ENCODE measurements at regions not wholly inside any gene's neighbourhood (a gene's known extent, or its start where the extent isn't known, plus 50 kb on each side); places are given as distances from the start of the nearest gene placed in this dataset.

GRCh38 chr21:21673959-21674358 lies 675.8 kb downstream of the NCAM2 start:
- ChIA-PET POLR2A (no interaction called here), CTCF (no interaction called here)
- DNase-seq = no peak
- WGBS (ENCODE audit: low lambda C conversion rate) = 19% methylated on average over 1 of the region's 1 CpG
- no peaks in the 10 kb centered on the region for H3K9me3 ChIP-seq
- no peak overlapping the region for H3K4me2 ChIP-seq
- H3K9me2 ChIP-seq = no peaks in the 10 kb centered on the region
- H3K36me3 ChIP-seq (replicated peaks in 1 of 2; ENCODE audit: control insufficient read depth in 1 of 2, insufficient read depth in 2 of 2, low read length in 1 of 2) = no peaks in the 10 kb centered on the region
- no peaks in the 10 kb centered on the region for H4K20me1 ChIP-seq (ENCODE audit: insufficient read depth)
- TF ChIP-seq GATA2 (CRISPR knock-in tag; IDR thresholded peaks at IDR 0.05) (no peak), EZH2phosphoT487 (IDR thresholded peaks at IDR 0.05; ENCODE audit: borderline replicate concordance, low read depth) (no peak), PBX3 (IDR thresholded peaks at IDR 0.05) (no peak), RAD21 (IDR thresholded peaks at IDR 0.05; ENCODE audit: low read length) (no peak)
- H3K4me3 ChIP-seq (ENCODE audit: low read depth in 2 of 2, low read length in 1 of 2) = no peak overlapping the region
- no peak overlapping the region for H3K27ac ChIP-seq (ENCODE audit: low read depth in 2 of 2, low read length in 1 of 2)
- no peak overlapping the region for H3K9ac ChIP-seq
- H3K79me2 ChIP-seq (ENCODE audit: insufficient read depth) = no peaks in the 10 kb centered on the region
- no peaks in the 10 kb centered on the region for H3K4me1 ChIP-seq (ENCODE audit: control insufficient read depth in 1 of 2, insufficient read depth in 2 of 2, low read depth in 1 of 2, low read length in 1 of 2)
- no peaks in the 10 kb centered on the region for H3K27me3 ChIP-seq (ENCODE audit: insufficient read depth)
- no peaks in the 10 kb centered on the region for H3F3A ChIP-seq (replicated peaks; ENCODE audit: insufficient read depth)
- no peak overlapping the region for H2AFZ ChIP-seq (ENCODE audit: low read depth)

DNA sequence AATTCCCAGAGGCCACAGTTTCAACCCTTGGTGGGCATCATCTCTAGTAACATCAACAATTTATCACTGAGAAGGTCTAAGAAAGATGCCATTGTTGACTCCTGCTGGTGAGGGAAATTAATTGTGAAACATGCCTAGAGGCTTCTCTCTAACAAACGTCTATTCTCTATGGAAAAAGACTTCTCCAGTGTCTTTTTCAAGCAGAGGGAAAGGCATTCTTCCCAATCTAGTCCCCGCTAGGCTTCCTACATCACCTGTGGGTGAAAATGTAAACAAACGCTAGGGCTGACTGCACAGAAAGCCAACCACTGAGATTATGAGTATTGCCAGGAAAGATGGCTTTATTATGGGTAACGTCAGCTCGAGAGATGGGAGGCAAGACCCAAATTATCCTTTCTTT lies 677.4 kb downstream of the NCAM2 start:
- no peaks in the 10 kb centered on the region for H3F3A ChIP-seq (replicated peaks; ENCODE audit: insufficient read depth)
- no peaks in the 10 kb centered on the region for H3K79me2 ChIP-seq (ENCODE audit: insufficient read depth)
- POLR2A ChIA-PET = no interaction called here
- no peaks in the 10 kb centered on the region for H3K36me3 ChIP-seq (replicated peaks in 1 of 2; ENCODE audit: control insufficient read depth in 1 of 2, insufficient read depth in 2 of 2, low read length in 1 of 2)
- no peak overlapping the region for H3K9ac ChIP-seq
- no peak overlapping the region for H3K4me2 ChIP-seq
- 56% methylated on average over 5 of the region's 5 CpGs for WGBS (ENCODE audit: low lambda C conversion rate)
- CTCF ChIA-PET = no interaction called here
- no peaks in the 10 kb centered on the region for H3K9me3 ChIP-seq
- H3K27me3 ChIP-seq (ENCODE audit: insufficient read depth) = no peaks in the 10 kb centered on the region
- H3K4me1 ChIP-seq (ENCODE audit: control insufficient read depth in 1 of 2, insufficient read depth in 2 of 2, low read depth in 1 of 2, low read length in 1 of 2) = no peaks in the 10 kb centered on the region
- H3K9me2 ChIP-seq = no peaks in the 10 kb centered on the region
- no peak for DNase-seq
- no peak overlapping the region for H3K4me3 ChIP-seq (ENCODE audit: low read depth in 2 of 2, low read length in 1 of 2)
- H4K20me1 ChIP-seq (ENCODE audit: insufficient read depth) = no peaks in the 10 kb centered on the region
- no peak overlapping the region for H3K27ac ChIP-seq (ENCODE audit: low read depth in 2 of 2, low read length in 1 of 2)
- H2AFZ ChIP-seq (ENCODE audit: low read depth) = no peak overlapping the region
- TF ChIP-seq, protein P1, sequence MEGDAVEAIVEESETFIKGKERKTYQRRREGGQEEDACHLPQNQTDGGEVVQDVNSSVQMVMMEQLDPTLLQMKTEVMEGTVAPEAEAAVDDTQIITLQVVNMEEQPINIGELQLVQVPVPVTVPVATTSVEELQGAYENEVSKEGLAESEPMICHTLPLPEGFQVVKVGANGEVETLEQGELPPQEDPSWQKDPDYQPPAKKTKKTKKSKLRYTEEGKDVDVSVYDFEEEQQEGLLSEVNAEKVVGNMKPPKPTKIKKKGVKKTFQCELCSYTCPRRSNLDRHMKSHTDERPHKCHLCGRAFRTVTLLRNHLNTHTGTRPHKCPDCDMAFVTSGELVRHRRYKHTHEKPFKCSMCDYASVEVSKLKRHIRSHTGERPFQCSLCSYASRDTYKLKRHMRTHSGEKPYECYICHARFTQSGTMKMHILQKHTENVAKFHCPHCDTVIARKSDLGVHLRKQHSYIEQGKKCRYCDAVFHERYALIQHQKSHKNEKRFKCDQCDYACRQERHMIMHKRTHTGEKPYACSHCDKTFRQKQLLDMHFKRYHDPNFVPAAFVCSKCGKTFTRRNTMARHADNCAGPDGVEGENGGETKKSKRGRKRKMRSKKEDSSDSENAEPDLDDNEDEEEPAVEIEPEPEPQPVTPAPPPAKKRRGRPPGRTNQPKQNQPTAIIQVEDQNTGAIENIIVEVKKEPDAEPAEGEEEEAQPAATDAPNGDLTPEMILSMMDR (IDR thresholded peaks at IDR 0.05) = no peak
- TF ChIP-seq ZBTB33 (IDR thresholded peaks at IDR 0.05; ENCODE audit: borderline replicate concordance, low read depth) (no peak), JUND (IDR thresholded peaks at IDR 0.05) (no peak), TAF1 (IDR thresholded peaks at IDR 0.05; ENCODE audit: borderline replicate concordance, low read depth, low read length) (no peak), IRF3 (IDR thresholded peaks at IDR 0.05; ENCODE audit: low read depth, low read length) (no peak), TCF12 (IDR thresholded peaks at IDR 0.05) (no peak), GABPA (IDR thresholded peaks at IDR 0.05; ENCODE audit: low read depth) (no peak), RFX5 (IDR thresholded peaks at IDR 0.05; ENCODE audit: low read length) (no peak), MEF2A (IDR thresholded peaks at IDR 0.05; ENCODE audit: borderline replicate concordance, low read depth) (no peak), ELF1 (IDR thresholded peaks at IDR 0.05) (no peak), RCOR1 (IDR thresholded peaks at IDR 0.05; ENCODE audit: low read length) (no peak), NRF1 (IDR thresholded peaks at IDR 0.05; ENCODE audit: low read depth, low read length) (no peak), RXRA (IDR thresholded peaks at IDR 0.05; ENCODE audit: borderline replicate concordance, low read depth) (no peak), MAX (IDR thresholded peaks at IDR 0.05; ENCODE audit: low read depth) (no peak), RAD21 (IDR thresholded peaks at IDR 0.05; ENCODE audit: low read length) (no peak), YY1 (IDR thresholded peaks at IDR 0.05; ENCODE audit: low read depth) (no peak), MXI1 (IDR thresholded peaks at IDR 0.05; ENCODE audit: low read depth, low read length) (no peak)
- TF ChIP-seq, protein P2, sequence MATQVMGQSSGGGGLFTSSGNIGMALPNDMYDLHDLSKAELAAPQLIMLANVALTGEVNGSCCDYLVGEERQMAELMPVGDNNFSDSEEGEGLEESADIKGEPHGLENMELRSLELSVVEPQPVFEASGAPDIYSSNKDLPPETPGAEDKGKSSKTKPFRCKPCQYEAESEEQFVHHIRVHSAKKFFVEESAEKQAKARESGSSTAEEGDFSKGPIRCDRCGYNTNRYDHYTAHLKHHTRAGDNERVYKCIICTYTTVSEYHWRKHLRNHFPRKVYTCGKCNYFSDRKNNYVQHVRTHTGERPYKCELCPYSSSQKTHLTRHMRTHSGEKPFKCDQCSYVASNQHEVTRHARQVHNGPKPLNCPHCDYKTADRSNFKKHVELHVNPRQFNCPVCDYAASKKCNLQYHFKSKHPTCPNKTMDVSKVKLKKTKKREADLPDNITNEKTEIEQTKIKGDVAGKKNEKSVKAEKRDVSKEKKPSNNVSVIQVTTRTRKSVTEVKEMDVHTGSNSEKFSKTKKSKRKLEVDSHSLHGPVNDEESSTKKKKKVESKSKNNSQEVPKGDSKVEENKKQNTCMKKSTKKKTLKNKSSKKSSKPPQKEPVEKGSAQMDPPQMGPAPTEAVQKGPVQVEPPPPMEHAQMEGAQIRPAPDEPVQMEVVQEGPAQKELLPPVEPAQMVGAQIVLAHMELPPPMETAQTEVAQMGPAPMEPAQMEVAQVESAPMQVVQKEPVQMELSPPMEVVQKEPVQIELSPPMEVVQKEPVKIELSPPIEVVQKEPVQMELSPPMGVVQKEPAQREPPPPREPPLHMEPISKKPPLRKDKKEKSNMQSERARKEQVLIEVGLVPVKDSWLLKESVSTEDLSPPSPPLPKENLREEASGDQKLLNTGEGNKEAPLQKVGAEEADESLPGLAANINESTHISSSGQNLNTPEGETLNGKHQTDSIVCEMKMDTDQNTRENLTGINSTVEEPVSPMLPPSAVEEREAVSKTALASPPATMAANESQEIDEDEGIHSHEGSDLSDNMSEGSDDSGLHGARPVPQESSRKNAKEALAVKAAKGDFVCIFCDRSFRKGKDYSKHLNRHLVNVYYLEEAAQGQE (IDR thresholded peaks at IDR 0.05; ENCODE audit: low read depth, low read length) = no peak

All from SK-N-SH (cell line).